ENCODE measurements at regions not wholly inside any gene's neighbourhood (a gene's known extent, or its start where the extent isn't known, plus 50 kb on each side); places are given as distances from the start of the nearest gene placed in this dataset.

- TF ChIP-seq POLR2A (IDR thresholded peaks at IDR 0.05): no peak
- no peak for TF ChIP-seq CTCF (IDR thresholded peaks at IDR 0.05)
Measured at GRCh38 chr1:90394247-90394646, 322.9 kb downstream of the BARHL2 start.
